Body of pancreas (tissue), 4 donors: ENCODE measurements at regions not wholly inside any gene's neighbourhood (a gene's known extent, or its start where the extent isn't known, plus 50 kb on each side); places are given as distances from the start of the nearest gene placed in this dataset.
"Not testable (repeated sequence)": the region's sequence is repeated elsewhere in the genome, so short reads cannot be mapped to it uniquely, and the experiment has no call there.

Experiments used
- ATAC-seq: fragments of 150-250 bp; one replicate; pipeline ENCODE4 v1.9.1; 2016
- DNase-seq, 4 donors: peaks; one replicate each; pipeline ENCODE4 v3.0.0-alpha.2; 2019
- H3K27ac ChIP-seq, 4 donors: fragments of 200-600 bp; sonication (generic); 1 replicate in 3 of 4; 2 replicates in 1 of 4; pipeline versions ENCODE4 v1.5.1 to v1.6.1; 2016 to 2019; ENCODE audit warnings: mild to moderate bottlenecking in 1 of 4, mixed read lengths in 1 of 4, moderate library complexity in 1 of 4
- H3K27me3 ChIP-seq, 2 donors: fragments of 200-600 bp; sonication (generic); one replicate each; pipeline ENCODE4 v1.6.0; 2016; ENCODE audit warnings: mild to moderate bottlenecking in 1 of 2
- H3K36me3 ChIP-seq, 2 donors: fragments of 200-600 bp; sonication (generic); replicated peaks in 1 of 2; 2 replicates each; pipeline ENCODE4 v1.5.1; 2016; ENCODE audit warnings: low read depth in 2 of 2; ENCODE audit not compliant: insufficient read depth in 1 of 2
- H3K4me1 ChIP-seq: fragments of 200-600 bp; sonication (generic); one replicate; pipeline ENCODE4 v1.6.0; 2016
- H3K4me3 ChIP-seq, 2 donors: fragments of 200-600 bp; sonication (generic); 1 replicate in 1 of 2; 2 replicates in 1 of 2; pipeline ENCODE4 v1.5.1; 2016 to 2019
- H3K9me3 ChIP-seq, 3 donors: fragments of 200-600 bp; sonication (generic); 1 replicate in 2 of 3; 2 replicates in 1 of 3; pipeline ENCODE4 v1.5.1; 2016
- POLR2A ChIP-seq, 3 donors: fragments of 450-650 bp; IDR thresholded peaks; one replicate each; pipeline ENCODE4 v1.6.1; 2016; ENCODE audit warnings: antibody characterized with exemption in 3 of 3, mild to moderate bottlenecking in 2 of 3
- WGBS, 2 donors: methylation state at CpG; one replicate each; pipeline ENCODE4 v1.1.5; 2017; 5-methylcytosine and 5-hydroxymethylcytosine counted together
- intact Hi-C: fragments of 100-400 bp; cut with DNase I; formaldehyde crosslinking; loops from one replicate; pipeline ENCODE4 v1.15.1; 2023
- TF ChIP-seq, protein P1 (sequence below), 7 experiments: fragments of 450-650 bp in 4 of 7; fragments of 200-600 bp in 3 of 7; sonication (generic) in 3 of 7; IDR thresholded peaks; one replicate each; pipeline ENCODE4 v1.5.1; 2016 to 2019; ENCODE audit warnings: antibody characterized with exemption in 7 of 7

DNA sequence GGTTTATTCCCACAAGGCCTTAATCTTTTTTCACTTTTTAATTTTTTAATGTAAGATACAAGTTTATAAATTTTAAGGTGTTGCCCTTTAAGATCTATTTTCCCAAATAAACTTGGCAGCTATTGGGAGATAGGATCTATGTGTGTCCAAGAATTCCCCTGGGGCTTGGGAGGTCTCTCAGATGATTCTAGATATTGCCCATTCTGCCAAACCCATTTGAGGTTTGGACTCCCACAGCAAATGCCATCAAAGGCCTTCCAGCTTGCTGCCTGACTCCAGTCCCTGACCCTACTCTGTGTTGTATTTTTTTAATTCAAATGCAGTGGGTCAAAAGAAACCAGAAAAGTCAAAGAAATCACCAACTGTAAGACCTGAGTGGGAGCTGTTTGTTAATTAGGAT is 120.0 kb upstream of the CHRDL1 start:
- DNase-seq (no peak), ATAC-seq (no peak)
- Histone ChIP-seq H3K27ac (peak overlapping the region in 1 of 4 donors; percentile 39), H3K27me3 (no peaks in the 10 kb centered on the region), H3K9me3 (no peaks in the 10 kb centered on the region), H3K4me3 (no peak overlapping the region), H3K36me3 (no peaks in the 10 kb centered on the region), H3K4me1 (peaks cover 5% of the 10 kb centered on the region)
- intact Hi-C loops, result no loop called here
- TF ChIP-seq, protein P1, sequence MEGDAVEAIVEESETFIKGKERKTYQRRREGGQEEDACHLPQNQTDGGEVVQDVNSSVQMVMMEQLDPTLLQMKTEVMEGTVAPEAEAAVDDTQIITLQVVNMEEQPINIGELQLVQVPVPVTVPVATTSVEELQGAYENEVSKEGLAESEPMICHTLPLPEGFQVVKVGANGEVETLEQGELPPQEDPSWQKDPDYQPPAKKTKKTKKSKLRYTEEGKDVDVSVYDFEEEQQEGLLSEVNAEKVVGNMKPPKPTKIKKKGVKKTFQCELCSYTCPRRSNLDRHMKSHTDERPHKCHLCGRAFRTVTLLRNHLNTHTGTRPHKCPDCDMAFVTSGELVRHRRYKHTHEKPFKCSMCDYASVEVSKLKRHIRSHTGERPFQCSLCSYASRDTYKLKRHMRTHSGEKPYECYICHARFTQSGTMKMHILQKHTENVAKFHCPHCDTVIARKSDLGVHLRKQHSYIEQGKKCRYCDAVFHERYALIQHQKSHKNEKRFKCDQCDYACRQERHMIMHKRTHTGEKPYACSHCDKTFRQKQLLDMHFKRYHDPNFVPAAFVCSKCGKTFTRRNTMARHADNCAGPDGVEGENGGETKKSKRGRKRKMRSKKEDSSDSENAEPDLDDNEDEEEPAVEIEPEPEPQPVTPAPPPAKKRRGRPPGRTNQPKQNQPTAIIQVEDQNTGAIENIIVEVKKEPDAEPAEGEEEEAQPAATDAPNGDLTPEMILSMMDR (IDR thresholded peaks at IDR 0.05), result no peak
- TF ChIP-seq POLR2A (IDR thresholded peaks at IDR 0.05), result no peak

GRCh38 chrX:110915111-110915510 is 119.5 kb upstream of the CHRDL1 start:
- Histone ChIP-seq H3K27me3 (no peaks in the 10 kb centered on the region), H3K27ac (peak overlapping the region in 2 of 4 donors; percentile 39 to 66), H3K9me3 (no peaks in the 10 kb centered on the region), H3K4me1 (peaks cover 5% of the 10 kb centered on the region), H3K36me3 (no peaks in the 10 kb centered on the region), H3K4me3 (no peak overlapping the region)
- no peak for ATAC-seq
- DNase-seq, result no peak
- no peak for TF ChIP-seq POLR2A (IDR thresholded peaks at IDR 0.05)
- TF ChIP-seq, protein P1 (IDR thresholded peaks at IDR 0.05), result no peak
- WGBS, 2 donors, result 73 to 75% methylated on average over 1 to 3 of the region's 3 CpGs
- intact Hi-C loops, result no loop called here

GRCh38 chrX:110914281-110914680 is 118.7 kb upstream of the CHRDL1 start:
- intact Hi-C loops, result no loop called here
- no peaks in the 10 kb centered on the region for H3K27me3 ChIP-seq
- peak in 2 of 4 donors; percentile 5 to 17 for DNase-seq
- peak; percentile 69 for ATAC-seq
- no peaks in the 10 kb centered on the region for H3K9me3 ChIP-seq
- no peaks in the 10 kb centered on the region for H3K36me3 ChIP-seq
- peaks cover 5% of the 10 kb centered on the region for H3K4me1 ChIP-seq
- 45 to 63% methylated on average over 1 of the region's 1 CpG for WGBS, 2 donors
- TF ChIP-seq, protein P1 (IDR thresholded peaks at IDR 0.05), result no peak
- no peak for TF ChIP-seq POLR2A (IDR thresholded peaks at IDR 0.05)
- peak overlapping the region in 2 of 4 donors; percentile 50 to 66 for H3K27ac ChIP-seq
- no peak overlapping the region for H3K4me3 ChIP-seq

DNA sequence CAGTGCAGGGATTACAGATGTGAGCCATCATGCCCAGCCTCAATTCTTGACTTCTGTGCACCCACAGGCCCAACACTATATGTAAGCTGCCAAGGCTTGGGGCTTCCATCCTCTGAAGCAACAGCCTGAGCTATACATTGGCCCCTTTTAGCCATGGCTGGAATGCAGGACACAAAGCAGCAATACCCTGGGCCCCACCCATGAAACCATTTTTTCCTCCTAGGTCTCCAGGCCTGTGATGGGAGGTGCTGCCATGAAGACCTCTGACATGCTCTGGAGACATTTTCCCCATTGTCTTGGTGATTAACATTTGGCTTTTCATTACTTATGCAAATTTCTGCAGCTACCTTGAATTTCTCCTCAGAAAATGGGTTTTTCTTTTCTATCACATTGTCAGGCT is 109.1 kb upstream of the CHRDL1 start:
- ATAC-seq, DNase-seq, intact Hi-C loops, H3K4me1 ChIP-seq, H3K27ac ChIP-seq, H3K4me3 ChIP-seq, H3K36me3 ChIP-seq, H3K27me3 ChIP-seq, H3K9me3 ChIP-seq: not testable (repeated sequence)

DNA sequence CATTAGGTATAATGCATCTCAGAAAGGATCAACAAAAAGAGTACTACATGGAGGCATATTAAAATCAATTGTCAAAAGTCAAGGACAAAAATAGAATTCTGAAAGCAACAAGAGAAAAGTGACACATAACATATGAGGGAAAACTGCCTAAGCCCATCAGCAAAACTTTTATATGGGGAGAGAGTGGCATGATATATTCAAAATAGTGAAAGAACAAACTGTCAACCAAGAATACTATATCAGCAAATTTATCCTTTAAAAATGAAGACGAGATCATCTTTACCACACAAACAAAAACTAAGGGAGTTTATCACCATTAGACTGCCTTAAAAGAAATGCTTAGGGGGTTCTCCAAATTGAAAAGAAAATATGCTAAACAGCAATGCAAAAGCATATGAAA is 86.4 kb upstream of the CHRDL1 start:
- intact Hi-C loops, result no loop called here

More for the DNA sequence above, 86.4 kb upstream of the CHRDL1 start:
- Histone ChIP-seq H3K4me1 (no peaks in the 10 kb centered on the region), H3K36me3 (no peaks in the 10 kb centered on the region), H3K27ac (no peak overlapping the region), H3K27me3 (no peaks in the 10 kb centered on the region), H3K9me3 (no peaks in the 10 kb centered on the region), H3K4me3 (no peak overlapping the region)
- WGBS, 2 donors, result 70 to 84% methylated on average over 1 of the region's 1 CpG
- DNase-seq (no peak), ATAC-seq (no peak)
- TF ChIP-seq POLR2A (IDR thresholded peaks at IDR 0.05), result no peak
- TF ChIP-seq, protein P1 (IDR thresholded peaks at IDR 0.05), result no peak
